ENCODE measurements at regions not wholly inside any gene's neighbourhood (a gene's known extent, or its start where the extent isn't known, plus 50 kb on each side); places are given as distances from the start of the nearest gene placed in this dataset.

DNA sequence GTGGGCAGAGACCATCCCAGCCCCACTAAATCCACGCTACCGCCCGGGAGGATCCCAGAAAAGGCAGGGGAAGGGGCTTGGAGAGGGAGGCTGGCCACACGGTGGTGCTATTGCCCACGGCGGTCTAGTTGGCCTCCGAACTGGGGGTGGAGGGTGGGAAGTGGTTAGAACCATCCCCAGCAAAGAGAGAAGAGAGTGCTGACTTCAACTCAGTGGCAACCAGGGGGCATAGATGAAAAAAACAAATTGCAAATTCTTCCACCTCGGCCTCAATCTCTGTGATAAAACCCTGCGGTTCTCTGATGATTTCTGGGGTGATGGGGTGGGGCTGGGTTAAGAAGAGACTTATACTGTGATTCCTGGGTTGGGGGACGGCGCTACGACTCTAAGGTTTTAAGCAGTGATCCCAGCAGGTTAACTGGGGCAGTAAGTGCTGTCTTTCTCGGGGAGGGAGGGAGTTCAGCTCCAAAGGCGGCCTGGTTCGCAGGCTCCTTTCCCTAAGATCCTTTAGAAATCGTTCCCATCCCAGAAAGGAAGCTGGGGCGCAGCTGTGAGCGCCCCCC lies 154.5 kb upstream of the LYZL2 start:
- peak overlapping the region; percentile 61 to 83 for H3K4me3 ChIP-seq (ENCODE audit: low read length in 2 of 2)
- DNase-seq: peak; percentile 92 to 97
- no peaks in the 10 kb centered on the region for H3K27me3 ChIP-seq (ENCODE audit: control insufficient read depth in 1 of 2, insufficient read depth in 2 of 2, low read length in 1 of 2)
- H3K36me3 ChIP-seq (ENCODE audit: control insufficient read depth in 1 of 2, insufficient read depth in 2 of 2, low read length in 1 of 2): no peaks in the 10 kb centered on the region
- peak; percentile 92 for ATAC-seq (ENCODE audit: low FRiP score)
- WGBS, 2 donors: 0 to 1% methylated on average over 18 of the region's 18 CpGs
- intact Hi-C loops (cut with DNase I): loop anchor here (2.0 to 10.0 kb wide), 9 partner anchors 35 to 1021 kb away; partner anchors contain the start of genes ZEB1 (in 1 of the 2) and ZNF438 (in 1 of the 2)
- peak overlapping the region; percentile 90 to 97 for H3K27ac ChIP-seq (ENCODE audit: low read depth in 1 of 2, low read length in 2 of 2)
- no peaks in the 10 kb centered on the region for H3K4me1 ChIP-seq (ENCODE audit: control insufficient read depth in 1 of 2, insufficient read depth in 2 of 2, low read length in 2 of 2)
- no peaks in the 10 kb centered on the region for H3K9me3 ChIP-seq (ENCODE audit: control insufficient read depth, low read length)

DNA sequence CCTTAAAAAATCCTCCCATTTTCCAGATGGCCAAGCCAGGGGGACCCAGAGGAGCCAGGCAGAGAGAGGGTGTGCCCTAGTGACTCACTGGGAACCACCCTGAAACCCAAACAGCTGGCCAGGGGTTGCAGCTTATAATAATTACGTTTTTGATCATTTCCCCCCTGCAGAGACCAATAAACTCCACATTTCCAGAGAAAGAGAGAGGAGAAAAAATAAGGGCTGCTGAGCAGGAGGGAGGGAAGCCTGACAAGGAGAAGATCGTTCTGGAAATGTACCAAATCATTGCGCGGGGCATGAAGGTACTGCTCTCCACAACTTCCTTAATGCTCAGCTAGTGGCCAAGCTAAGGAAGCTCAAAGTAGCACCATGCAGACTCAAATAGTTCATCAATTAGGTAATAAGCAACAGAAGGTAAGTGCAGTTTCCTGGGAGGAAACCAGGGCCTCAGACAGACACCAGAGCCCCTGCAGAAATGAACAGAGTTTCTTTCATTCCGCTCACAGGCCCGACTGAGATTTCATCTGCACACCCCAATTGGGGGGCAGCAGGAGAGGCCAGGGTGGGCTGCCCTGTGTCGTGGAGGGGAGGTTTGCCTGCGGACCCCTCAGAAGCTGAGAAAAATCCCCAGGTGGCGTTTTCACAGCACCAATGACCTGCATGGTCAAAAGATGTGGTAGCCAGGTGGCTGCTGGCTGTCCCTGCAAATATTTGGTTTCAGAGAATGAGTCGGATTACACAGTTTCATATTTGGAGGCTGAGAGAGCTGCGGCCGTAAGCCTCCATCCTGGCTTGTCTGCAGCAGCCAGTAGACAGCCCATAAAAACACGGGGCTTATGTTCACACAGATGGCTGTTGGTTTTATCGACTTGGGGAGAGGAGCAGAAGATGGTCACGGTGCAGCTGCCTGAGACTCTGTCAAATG lies 153.2 kb upstream of the LYZL2 start:
- no peak for ATAC-seq (ENCODE audit: low FRiP score)
- DNase-seq: no peak
- Histone ChIP-seq H3K27me3 (ENCODE audit: control insufficient read depth in 1 of 2, insufficient read depth in 2 of 2, low read length in 1 of 2) (no peaks in the 10 kb centered on the region), H3K4me1 (ENCODE audit: control insufficient read depth in 1 of 2, insufficient read depth in 2 of 2, low read length in 2 of 2) (no peaks in the 10 kb centered on the region), H3K9me3 (ENCODE audit: control insufficient read depth, low read length) (no peaks in the 10 kb centered on the region), H3K27ac (ENCODE audit: low read depth in 1 of 2, low read length in 2 of 2) (no peak overlapping the region), H3K36me3 (ENCODE audit: control insufficient read depth in 1 of 2, insufficient read depth in 2 of 2, low read length in 1 of 2) (no peaks in the 10 kb centered on the region), H3K4me3 (ENCODE audit: low read length in 2 of 2) (no peak overlapping the region)
- intact Hi-C loops (cut with DNase I): loop anchor here (5.0 to 10.0 kb wide), 6 partner anchors 45 to 1022 kb away; no protein-coding TSS in a partner anchor
- whole genome bisulfite sequencing, 2 donors: 73 to 78% methylated on average over 15 of the region's 15 CpGs

DNA sequence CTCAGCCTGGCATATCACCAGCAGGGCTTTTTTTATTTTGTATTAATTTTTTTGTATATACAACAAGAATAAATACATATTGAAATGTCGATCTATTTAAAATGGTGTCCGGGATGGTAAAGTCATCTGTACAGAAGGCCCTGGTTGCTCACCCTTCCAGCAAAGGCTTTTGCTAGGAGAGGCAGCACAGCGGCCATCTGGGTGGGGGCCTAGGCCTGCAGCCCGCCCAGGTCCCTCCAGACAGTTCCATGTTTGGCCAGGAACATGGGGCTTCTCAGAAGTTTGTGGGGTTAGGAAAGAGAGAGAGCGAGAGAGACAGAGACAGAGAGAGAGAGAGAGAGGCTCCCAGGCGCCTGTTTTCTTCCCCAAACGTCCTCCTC lies 152.6 kb upstream of the LYZL2 start:
- Histone ChIP-seq H3K4me1 (ENCODE audit: control insufficient read depth in 1 of 2, insufficient read depth in 2 of 2, low read length in 2 of 2) (no peaks in the 10 kb centered on the region), H3K27me3 (ENCODE audit: control insufficient read depth in 1 of 2, insufficient read depth in 2 of 2, low read length in 1 of 2) (no peaks in the 10 kb centered on the region), H3K4me3 (ENCODE audit: low read length in 2 of 2) (no peak overlapping the region), H3K9me3 (ENCODE audit: control insufficient read depth, low read length) (no peaks in the 10 kb centered on the region), H3K27ac (ENCODE audit: low read depth in 1 of 2, low read length in 2 of 2) (no peak overlapping the region), H3K36me3 (ENCODE audit: control insufficient read depth in 1 of 2, insufficient read depth in 2 of 2, low read length in 1 of 2) (no peaks in the 10 kb centered on the region)
- intact Hi-C loops (cut with DNase I): loop anchor here (5.0 to 10.0 kb wide), 6 partner anchors 45 to 1023 kb away; no protein-coding TSS in a partner anchor
- ATAC-seq (ENCODE audit: low FRiP score) (no peak), DNase-seq (no peak)
- 89 to 92% methylated on average over 7 of the region's 7 CpGs for WGBS, 2 donors

DNA sequence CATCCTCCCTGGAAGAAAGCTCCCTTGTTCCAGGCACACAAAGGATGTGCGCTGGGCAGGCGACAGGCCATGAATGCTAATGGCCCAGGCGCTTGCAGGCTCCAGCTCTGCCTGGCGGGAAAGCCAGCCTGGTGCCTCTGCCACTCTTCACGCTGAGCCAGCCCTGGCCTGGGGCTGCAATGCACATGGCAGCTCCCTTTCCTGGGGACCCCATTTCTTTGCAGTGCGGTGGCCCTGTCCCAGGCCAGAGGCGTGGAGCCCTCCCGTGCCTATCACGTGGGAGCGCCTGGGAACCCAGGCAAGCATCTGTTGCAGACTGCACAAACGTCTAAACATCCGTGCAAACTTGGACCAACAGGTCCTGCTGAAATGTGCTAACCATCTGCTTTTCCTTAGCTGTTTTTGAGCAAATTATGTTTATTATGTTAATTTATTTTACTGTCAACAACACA lies 152.1 kb upstream of the LYZL2 start:
- H3K4me3 ChIP-seq (ENCODE audit: low read length in 2 of 2): no peak overlapping the region
- no peak for DNase-seq

DNA sequence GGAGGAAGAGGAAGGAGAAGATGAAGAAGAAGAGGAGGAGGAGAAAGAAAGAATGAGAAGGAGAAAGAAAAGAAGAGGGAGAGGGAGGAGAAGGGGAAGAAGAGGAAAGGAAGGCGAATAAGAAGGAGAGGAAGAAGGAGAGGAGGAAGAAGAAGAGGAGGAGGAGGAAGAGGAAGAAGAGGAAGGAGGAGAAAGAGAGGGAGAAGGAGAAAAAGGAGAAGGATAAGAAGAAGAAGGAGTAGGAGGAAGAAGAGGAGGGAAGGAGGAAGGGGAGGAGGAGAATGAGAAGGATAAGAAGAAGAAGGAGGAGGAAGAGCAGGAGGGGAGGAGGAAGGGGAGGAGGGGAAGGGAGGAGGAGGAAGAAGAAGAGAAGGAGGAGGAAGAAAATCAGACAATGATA lies 149.2 kb upstream of the LYZL2 start:
- WGBS, 2 donors: 9 to 86% methylated on average over 1 of the region's 1 CpG
- no peak for ATAC-seq (ENCODE audit: low FRiP score)
- intact Hi-C loops (cut with DNase I): no loop called here
- H3K4me3 ChIP-seq (ENCODE audit: low read length in 2 of 2): no peak overlapping the region
- no peak overlapping the region for H3K27ac ChIP-seq (ENCODE audit: low read depth in 1 of 2, low read length in 2 of 2)
- H3K4me1 ChIP-seq (ENCODE audit: control insufficient read depth in 1 of 2, insufficient read depth in 2 of 2, low read length in 2 of 2): no peaks in the 10 kb centered on the region
- no peaks in the 10 kb centered on the region for H3K27me3 ChIP-seq (ENCODE audit: control insufficient read depth in 1 of 2, insufficient read depth in 2 of 2, low read length in 1 of 2)
- no peaks in the 10 kb centered on the region for H3K36me3 ChIP-seq (ENCODE audit: control insufficient read depth in 1 of 2, insufficient read depth in 2 of 2, low read length in 1 of 2)
- no peaks in the 10 kb centered on the region for H3K9me3 ChIP-seq (ENCODE audit: control insufficient read depth, low read length)
- no peak for DNase-seq

More for the DNA sequence above, 152.1 kb upstream of the LYZL2 start:
- 92 to 95% methylated on average over 12 of the region's 12 CpGs for WGBS, 2 donors
- intact Hi-C loops (cut with DNase I): loop anchor here (5.0 to 10.0 kb wide), 6 partner anchors 44 to 1023 kb away; no protein-coding TSS in a partner anchor
- no peak for ATAC-seq (ENCODE audit: low FRiP score)
- Histone ChIP-seq H3K27me3 (ENCODE audit: control insufficient read depth in 1 of 2, insufficient read depth in 2 of 2, low read length in 1 of 2) (no peaks in the 10 kb centered on the region), H3K9me3 (ENCODE audit: control insufficient read depth, low read length) (no peaks in the 10 kb centered on the region), H3K27ac (ENCODE audit: low read depth in 1 of 2, low read length in 2 of 2) (no peak overlapping the region), H3K4me1 (ENCODE audit: control insufficient read depth in 1 of 2, insufficient read depth in 2 of 2, low read length in 2 of 2) (no peaks in the 10 kb centered on the region), H3K36me3 (ENCODE audit: control insufficient read depth in 1 of 2, insufficient read depth in 2 of 2, low read length in 1 of 2) (no peaks in the 10 kb centered on the region)

DNA sequence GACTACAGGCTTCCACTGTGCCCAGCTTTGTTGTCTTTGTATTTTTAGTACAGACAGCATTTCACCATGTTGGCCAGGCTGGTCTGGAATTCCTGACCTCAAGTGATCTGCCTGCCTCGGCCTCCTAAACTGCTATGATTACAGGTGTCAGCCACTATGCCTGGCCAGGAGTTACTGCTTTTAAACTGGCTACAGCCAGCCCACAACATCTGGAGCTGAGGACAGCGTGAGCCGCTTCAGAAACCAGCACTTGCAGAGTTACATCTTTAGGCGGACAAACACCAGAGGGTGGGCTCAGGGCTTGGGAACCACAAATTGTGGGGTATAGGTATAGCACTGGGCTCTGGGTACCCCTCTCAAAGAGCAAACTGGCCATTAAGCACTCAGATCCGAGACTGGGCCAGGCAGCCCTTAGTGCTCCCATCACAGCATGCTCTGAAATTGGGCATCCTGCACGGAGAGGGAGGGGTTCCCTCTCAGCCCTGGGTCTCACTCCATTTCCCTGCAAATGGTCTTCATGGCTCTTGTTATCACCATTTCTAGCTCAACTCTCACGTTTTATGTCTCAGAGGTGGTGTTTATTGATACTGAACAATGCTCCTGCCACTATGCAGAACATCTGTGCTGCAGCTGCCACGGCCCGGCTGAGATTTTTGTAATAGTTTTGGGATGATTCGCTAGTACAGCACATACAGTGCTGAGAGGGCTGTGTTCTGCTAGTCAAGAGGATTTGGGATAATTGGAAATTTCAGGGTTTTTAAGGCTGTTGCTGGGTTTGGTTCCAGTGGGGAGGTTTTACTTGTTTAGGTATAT lies 146.4 kb upstream of the LYZL2 start:
- peak overlapping the region in 1 of 2 donors; percentile 53 for H3K27ac ChIP-seq (ENCODE audit: low read depth in 1 of 2, low read length in 2 of 2)
- H3K4me1 ChIP-seq (ENCODE audit: control insufficient read depth in 1 of 2, insufficient read depth in 2 of 2, low read length in 2 of 2): no peaks in the 10 kb centered on the region
- intact Hi-C loops (cut with DNase I): no loop called here
- H3K9me3 ChIP-seq (ENCODE audit: control insufficient read depth, low read length): no peaks in the 10 kb centered on the region
- no peaks in the 10 kb centered on the region for H3K27me3 ChIP-seq (ENCODE audit: control insufficient read depth in 1 of 2, insufficient read depth in 2 of 2, low read length in 1 of 2)
- H3K4me3 ChIP-seq (ENCODE audit: low read length in 2 of 2): no peak overlapping the region
- WGBS, 2 donors: 36 to 42% methylated on average over 10 of the region's 10 CpGs
- no peak for DNase-seq
- ATAC-seq (ENCODE audit: low FRiP score): peak; percentile 27
- no peaks in the 10 kb centered on the region for H3K36me3 ChIP-seq (ENCODE audit: control insufficient read depth in 1 of 2, insufficient read depth in 2 of 2, low read length in 1 of 2)

DNA sequence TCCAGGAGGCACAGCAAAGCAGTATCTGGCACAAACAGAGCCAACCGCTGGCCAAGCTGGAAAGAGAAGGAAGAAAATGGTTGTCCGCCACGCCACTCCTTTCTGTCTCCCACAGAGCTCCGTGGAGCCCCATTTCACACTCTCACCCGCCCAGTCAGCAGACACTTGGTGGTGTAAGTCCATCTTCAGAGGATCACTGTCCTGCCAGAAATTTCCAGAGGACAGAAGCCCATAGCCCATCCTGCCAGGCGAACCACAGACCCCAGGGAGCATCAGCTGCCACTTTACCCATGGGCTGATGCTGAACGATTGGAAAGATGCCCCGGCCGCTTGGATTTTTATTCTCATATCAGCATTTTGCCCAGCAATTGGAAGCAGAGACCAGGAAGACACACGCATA lies 144.7 kb upstream of the LYZL2 start:
- DNase-seq (no peak), ATAC-seq (ENCODE audit: low FRiP score) (no peak)
- Histone ChIP-seq H3K4me3 (ENCODE audit: low read length in 2 of 2) (no peak overlapping the region), H3K27ac (ENCODE audit: low read depth in 1 of 2, low read length in 2 of 2) (no peak overlapping the region), H3K27me3 (ENCODE audit: control insufficient read depth in 1 of 2, insufficient read depth in 2 of 2, low read length in 1 of 2) (no peaks in the 10 kb centered on the region), H3K9me3 (ENCODE audit: control insufficient read depth, low read length) (no peaks in the 10 kb centered on the region), H3K36me3 (ENCODE audit: control insufficient read depth in 1 of 2, insufficient read depth in 2 of 2, low read length in 1 of 2) (no peaks in the 10 kb centered on the region), H3K4me1 (ENCODE audit: control insufficient read depth in 1 of 2, insufficient read depth in 2 of 2, low read length in 2 of 2) (no peaks in the 10 kb centered on the region)
- 94 to 95% methylated on average over 10 of the region's 10 CpGs for WGBS, 2 donors
- intact Hi-C loops (cut with DNase I): no loop called here

DNA sequence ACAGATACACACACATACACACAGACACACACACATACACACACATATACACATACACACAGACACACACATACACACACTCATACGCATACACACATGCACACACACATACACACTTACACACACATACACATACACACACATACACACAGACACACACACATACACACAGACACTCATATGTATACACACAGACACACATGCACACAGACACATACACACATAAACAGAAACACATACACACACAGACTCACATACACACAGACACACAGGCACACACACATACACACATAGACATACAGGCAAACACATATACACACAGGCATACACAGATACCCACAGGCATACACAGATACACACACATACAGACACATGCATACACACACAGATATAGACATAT lies 143.9 kb upstream of the LYZL2 start:
- Histone ChIP-seq H3K36me3 (ENCODE audit: control insufficient read depth in 1 of 2, insufficient read depth in 2 of 2, low read length in 1 of 2) (no peaks in the 10 kb centered on the region), H3K4me1 (ENCODE audit: control insufficient read depth in 1 of 2, insufficient read depth in 2 of 2, low read length in 2 of 2) (no peaks in the 10 kb centered on the region), H3K4me3 (ENCODE audit: low read length in 2 of 2) (no peak overlapping the region), H3K27ac (ENCODE audit: low read depth in 1 of 2, low read length in 2 of 2) (no peak overlapping the region), H3K27me3 (ENCODE audit: control insufficient read depth in 1 of 2, insufficient read depth in 2 of 2, low read length in 1 of 2) (no peaks in the 10 kb centered on the region), H3K9me3 (ENCODE audit: control insufficient read depth, low read length) (no peaks in the 10 kb centered on the region)
- intact Hi-C loops (cut with DNase I): no loop called here
- no peak for DNase-seq
- ATAC-seq (ENCODE audit: low FRiP score): no peak
- WGBS, 2 donors: 92 to 95% methylated on average over 1 of the region's 1 CpG
